Fibroblast of villous mesenchyme (primary cell): ENCODE measurements at regions not wholly inside any gene's neighbourhood (a gene's known extent, or its start where the extent isn't known, plus 50 kb on each side); places are given as distances from the start of the nearest gene placed in this dataset.

Experiments
- DNase-seq: peaks from one replicate; pipeline ENCODE4 v3.0.0-alpha.2; 2010; ENCODE audit warnings: low read depth
- H3K4me3 ChIP-seq: 2 replicates; pipeline ENCODE4 v1.5.1; 2011; ENCODE audit warnings: low read depth, mild to moderate bottlenecking, low read length
- CTCF ChIP-seq: IDR thresholded peaks from 2 replicates; pipeline ENCODE4 v1.5.1; 2012; ENCODE audit warnings: low read depth, mild to moderate bottlenecking, low read length; ENCODE audit not compliant: insufficient read depth

- DNase-seq = no peak
- no peak for TF ChIP-seq CTCF
Observed at GRCh38 chr10:31596765-31597164, 277.7 kb downstream of the ZEB1 start.

DNA sequence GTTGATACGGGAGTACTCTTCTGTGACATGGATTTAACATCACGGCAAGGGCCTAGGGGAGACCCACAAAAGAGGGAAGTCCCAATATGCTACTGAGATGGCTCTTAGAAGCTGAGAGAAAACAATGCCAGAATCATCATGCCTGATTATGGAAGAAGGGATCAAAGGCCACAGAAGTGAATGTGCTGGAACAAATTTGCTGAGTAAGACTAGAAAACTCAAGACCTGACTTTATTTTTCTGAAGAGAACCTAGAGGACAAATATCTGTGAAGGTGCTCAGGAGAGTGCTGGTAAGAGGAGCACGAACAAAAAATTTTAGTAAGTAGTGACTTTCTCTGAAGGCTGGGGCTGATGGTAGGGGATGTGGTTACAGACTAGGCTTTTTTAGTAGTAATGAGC is 277.0 kb downstream of the ZEB1 start:
- DNase-seq = no peak
- no peak overlapping the region for H3K4me3 ChIP-seq
- TF ChIP-seq CTCF = no peak

More at GRCh38 chr10:31596765-31597164, 277.7 kb downstream of the ZEB1 start:
- no peak overlapping the region for H3K4me3 ChIP-seq

- no peak for DNase-seq
- no peak overlapping the region for H3K4me3 ChIP-seq
- no peak for TF ChIP-seq CTCF
Observed at GRCh38 chr10:31594347-31594873, 275.4 kb downstream of the ZEB1 start.

DNA sequence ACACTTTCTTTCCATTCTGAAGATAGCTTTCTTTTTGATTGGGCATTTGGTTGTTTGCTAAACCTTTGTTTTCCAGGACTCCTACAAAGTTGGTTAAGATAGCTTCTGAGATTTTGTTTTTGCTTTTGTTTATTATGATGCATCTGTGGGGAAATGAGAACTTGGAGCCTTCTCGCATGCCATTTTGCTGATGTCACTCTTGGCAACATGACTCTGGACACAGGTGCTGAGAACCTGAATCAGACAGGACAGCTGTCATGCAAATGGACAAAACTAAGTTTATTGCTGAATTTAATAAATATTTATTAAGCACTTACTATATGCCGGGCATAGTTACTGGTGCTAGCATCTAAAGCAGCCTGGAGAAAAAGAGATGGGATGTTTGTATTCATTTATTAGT is 274.1 kb downstream of the ZEB1 start:
- no peak for DNase-seq
- TF ChIP-seq CTCF = no peak
- no peak overlapping the region for H3K4me3 ChIP-seq

DNA sequence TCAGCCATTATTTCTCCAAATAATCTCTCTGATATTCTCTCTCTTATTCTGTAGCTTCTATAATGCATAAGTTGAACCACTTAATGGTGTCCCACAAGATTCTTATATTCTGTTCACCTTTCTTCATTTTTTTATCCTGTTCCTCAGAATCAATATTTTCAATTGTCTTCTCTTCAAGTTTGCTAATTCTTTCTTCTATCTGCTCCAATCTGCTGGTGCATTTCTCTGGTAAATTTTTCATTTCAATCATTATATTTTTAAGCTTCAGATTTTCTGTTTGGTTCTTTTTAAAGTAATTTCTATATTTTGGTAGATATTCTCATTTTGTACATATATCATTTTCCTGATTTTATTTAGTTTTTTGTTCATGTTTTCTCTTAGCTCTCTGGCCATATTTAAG is 272.6 kb downstream of the ZEB1 start:
- H3K4me3 ChIP-seq = no peak overlapping the region
- TF ChIP-seq CTCF = no peak
- DNase-seq = no peak

GRCh38 chr10:31590023-31590800 is 271.2 kb downstream of the ZEB1 start:
- TF ChIP-seq CTCF = no peak
- H3K4me3 ChIP-seq = no peak overlapping the region
- no peak for DNase-seq

GRCh38 chr10:31587691-31588090 is 268.7 kb downstream of the ZEB1 start:
- TF ChIP-seq CTCF = no peak
- no peak for DNase-seq

More at GRCh38 chr10:31587691-31588090, 268.7 kb downstream of the ZEB1 start:
- no peak overlapping the region for H3K4me3 ChIP-seq
